HepG2 (cell line): ENCODE measurements at regions not wholly inside any gene's neighbourhood (a gene's known extent, or its start where the extent isn't known, plus 50 kb on each side); places are given as distances from the start of the nearest gene placed in this dataset.
A peak's percentile ranks its signal among the peaks of the same experiment; 100 is the strongest.

Experiments
- ATAC-seq: fragments of 200-7000 bp; cut with Tn5 transposase; 3 replicates; pipeline ENCODE4 v1.9.1; 2020; ENCODE audit warnings: mild to moderate bottlenecking, moderate library complexity
- BruUV-seq: library from RNA; stranded (reverse); fragments of 400-500 nt; replicated peaks from 2 replicates; lab custom pipeline; 2021; lab: Mats Ljungman, UMichigan
- CTCF ChIA-PET: fragments of 300-600 bp; formaldehyde crosslinking; extraction: SDS; loops from one replicate; lab custom pipeline; 2021; ENCODE audit warnings: low total read pairs, inconsistent platforms, low intra/inter-chr PET ratio; lab: Yijun Ruan, JAX
- POLR2A ChIA-PET: fragments of 350-600 bp; sonication (Branson Sonifier 250); formaldehyde crosslinking; loops from one replicate; lab custom pipeline; 2020; ENCODE audit warnings: antibody characterized with exemption, inconsistent platforms; lab: Yijun Ruan, JAX
- DNase-seq: peaks from one replicate; pipeline ENCODE4 v3.0.0-alpha.2; 2015; ENCODE audit warnings: low spot score
- FAIRE-seq: peaks from 3 replicates; lab custom pipeline; 2011; peaks lifted over from hg19 to GRCh38; lab: Jason Lieb, UNC
- H2AFZ ChIP-seq: one replicate; pipeline ENCODE4 v1.6.1; 2011; ENCODE audit warnings: low read length, inconsistent platforms
- H3K27ac ChIP-seq: fragments of 300-600 bp; 3 replicates; pipeline ENCODE4 v1.8.0; 2011; ENCODE audit warnings: mixed run types, mild to moderate bottlenecking, mixed read lengths, low read length, inconsistent platforms; ENCODE audit not compliant: insufficient read depth; ENCODE audit errors: extremely low read length
- H3K27me3 ChIP-seq, 2 experiments: fragments of 200-600 bp in 1 of 2; 2 replicates in 1 of 2; 3 replicates in 1 of 2; pipeline versions ENCODE4 v1.6.0 to v1.8.0; 2011; ENCODE audit warnings: low read length in 2 of 2, mild to moderate bottlenecking in 2 of 2, moderate library complexity in 2 of 2, inconsistent platforms in 1 of 2; ENCODE audit not compliant: insufficient read depth in 2 of 2, control insufficient read depth in 1 of 2
- H3K36me3 ChIP-seq, 2 experiments: fragments of 200-600 bp in 1 of 2; replicated peaks in 1 of 2; 2 replicates in 1 of 2; 3 replicates in 1 of 2; pipeline versions ENCODE4 v1.5.1 to v1.8.0; 2011; ENCODE audit warnings: low read length in 2 of 2, inconsistent platforms in 1 of 2; ENCODE audit not compliant: insufficient read depth in 2 of 2, control insufficient read depth in 1 of 2
- H3K4me1 ChIP-seq: 2 replicates; pipeline ENCODE4 v1.5.1; 2012; ENCODE audit warnings: low read length, inconsistent platforms; ENCODE audit not compliant: insufficient read depth
- H3K4me2 ChIP-seq: 2 replicates; pipeline ENCODE4 v1.6.0; 2011; ENCODE audit warnings: low read depth, low read length, inconsistent platforms
- H3K4me3 ChIP-seq, 3 experiments: fragments of 200-600 bp in 1 of 3; sonication (generic), shearing (Covaris generic) in 1 of 3; replicated peaks in 1 of 3; 2 replicates each; pipeline ENCODE4 v1.5.1; 2011 to 2016; ENCODE audit warnings: low read length in 3 of 3, inconsistent platforms in 2 of 3, low read depth in 2 of 3, mild to moderate bottlenecking in 2 of 3, control low read depth in 1 of 3, mixed read lengths in 1 of 3; ENCODE audit not compliant: insufficient read depth in 1 of 3
- H3K79me2 ChIP-seq: one replicate; pipeline ENCODE4 v1.6.1; 2011; ENCODE audit warnings: low read length, inconsistent platforms; ENCODE audit not compliant: insufficient read depth
- H3K9ac ChIP-seq: 2 replicates; pipeline ENCODE4 v1.6.0; 2011; ENCODE audit warnings: mild to moderate bottlenecking, low read depth, low read length, inconsistent platforms; ENCODE audit not compliant: insufficient read depth
- H3K9me3 ChIP-seq: 2 replicates; pipeline ENCODE4 v1.5.1; 2012; ENCODE audit warnings: mild to moderate bottlenecking, low read length
- H4K20me1 ChIP-seq: 2 replicates; pipeline ENCODE4 v1.6.0; 2011; ENCODE audit warnings: inconsistent platforms, mild to moderate bottlenecking, low read length, moderate library complexity; ENCODE audit not compliant: insufficient read depth
- ELF3 ChIP-seq: IDR thresholded peaks from 2 replicates; pipeline ENCODE4 v1.6.1; 2016; ENCODE audit warnings: missing genetic modification reagents, missing compliant biosample characterization
- MYPOP ChIP-seq: sonication (generic); formaldehyde crosslinking; IDR thresholded peaks from 2 replicates; pipeline ENCODE4 v1.8.1; 2023; ENCODE audit warnings: mild to moderate bottlenecking, moderate library complexity, missing genetic modification reagents
- NBN ChIP-seq: fragments of 450-650 bp; conservative IDR thresholded peaks from 2 replicates; pipeline ENCODE4 v1.6.1; 2017
- SSRP1 ChIP-seq: IDR thresholded peaks from 2 replicates; pipeline ENCODE4 v1.6.1; 2016; ENCODE audit warnings: control low read depth
- ZBTB34 ChIP-seq: sonication (generic); formaldehyde crosslinking; IDR thresholded peaks from 2 replicates; pipeline ENCODE4 v1.8.0; 2022; ENCODE audit warnings: mild to moderate bottlenecking, missing genetic modification reagents
- WGBS: methylation state at CpG from one replicate; pipeline ENCODE4 v1.1.6; 2017; ENCODE audit warnings: low lambda C conversion rate; 5-methylcytosine and 5-hydroxymethylcytosine counted together
- in situ Hi-C: cut with HindIII; loops from 2 replicates; pipeline ENCODE4 v1.10.0; 2017; ENCODE audit warnings: low pct_unique_long_range_greater_than_20kb; ENCODE audit not compliant: extremely low pct_ligation_motif_present
- intact Hi-C: fragments of 100-400 bp; cut with micrococcal nuclease; formaldehyde crosslinking; loops from one replicate; pipeline ENCODE4 v1.10.0; 2022; ENCODE audit not compliant: unreplicated experiment

DNA sequence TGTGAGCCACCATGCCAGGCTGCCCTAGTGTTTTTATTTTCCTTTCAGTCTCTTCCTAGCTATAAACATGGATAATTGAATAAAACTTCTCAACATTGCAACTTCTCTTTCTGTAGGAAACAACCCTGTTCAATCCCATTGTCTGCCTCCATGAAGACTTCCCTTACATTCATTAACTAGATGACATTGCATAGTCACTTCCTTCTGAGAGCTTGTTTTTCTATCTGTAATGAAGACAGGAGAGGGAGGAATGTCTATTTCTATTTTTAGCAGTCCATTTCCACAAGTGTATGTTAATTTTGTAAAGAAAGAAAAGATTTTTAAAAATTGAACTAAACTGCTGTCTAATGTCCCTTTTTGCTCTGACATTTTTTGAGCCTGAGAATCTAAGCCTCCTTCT, 55.6 kb upstream of the MELK start:
- FAIRE-seq = no peak
- CTCF ChIA-PET = no interaction called here

DNA sequence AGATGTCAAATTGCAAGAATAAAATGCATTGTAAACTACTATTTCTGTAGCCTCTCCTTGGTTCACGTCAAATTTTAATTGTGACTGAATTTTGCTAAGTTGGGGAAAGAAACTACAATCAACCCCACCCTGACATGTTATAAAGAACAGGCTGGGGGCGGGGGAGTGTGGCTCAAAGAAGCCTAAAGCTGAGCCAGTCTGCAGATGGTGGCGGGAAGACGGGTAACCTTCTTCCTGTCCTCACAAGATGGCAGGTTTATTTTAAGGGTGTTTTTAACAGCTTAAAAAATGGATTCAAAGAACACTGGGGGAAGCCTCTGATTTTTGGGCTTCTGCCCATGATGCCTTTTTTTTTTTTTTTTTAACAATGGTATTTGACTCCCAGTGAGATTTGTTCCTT, 68.5 kb upstream of the MELK start:
- ChIA-PET CTCF (no interaction called here), POLR2A (interaction anchor here (2.8 kb wide), 1 partner anchor 17 kb away, joined by 17 read pairs; no protein-coding TSS in a partner anchor)
- no peak for DNase-seq
- WGBS = 90% methylated on average over 4 of the region's 4 CpGs
- no TSS peak for BruUV-seq
- Histone ChIP-seq H3K9ac (0 out of 2 replicates have a peak overlapping the region, but pooled peaks have one; percentile 25), H3K27ac (peak overlapping the region; percentile 45), H3K79me2 (no peaks in the 10 kb centered on the region), H3K9me3 (no peaks in the 10 kb centered on the region), H3K4me3 (no peak overlapping the region; a peak in 1 of 6 replicates), H3K4me2 (peak overlapping the region; percentile 59), H4K20me1 (no peaks in the 10 kb centered on the region), H3K27me3 (no peaks in the 10 kb centered on the region; a peak in 1 of 5 replicates), H3K36me3 (no peaks in the 10 kb centered on the region), H2AFZ (peak overlapping the region; percentile 96), H3K4me1 (peaks cover 52% of the 10 kb centered on the region)
- intact Hi-C loops = no loop called here
- no peak for FAIRE-seq
- TF ChIP-seq SSRP1 = no peak
- in situ Hi-C loops = no loop called here
- ATAC-seq = no peak

More for the DNA sequence above, 55.6 kb upstream of the MELK start:
- DNase-seq = no peak
- H3K4me3 ChIP-seq = no peak overlapping the region
- H3K9me3 ChIP-seq = no peaks in the 10 kb centered on the region
- H3K4me1 ChIP-seq = peaks cover 7% of the 10 kb centered on the region; the same call in 1 of the 2 replicates
- H3K27me3 ChIP-seq = no peaks in the 10 kb centered on the region
- BruUV-seq = no TSS peak
- no peak overlapping the region for H3K27ac ChIP-seq
- TF ChIP-seq MYPOP = no peak
- TF ChIP-seq ZBTB34 = no peak
- no peak for TF ChIP-seq NBN
- TF ChIP-seq ELF3 (CRISPR knock-in tag) = no peak
- POLR2A ChIA-PET = no interaction called here
- no peak for ATAC-seq
- intact Hi-C loops = no loop called here
- no peak overlapping the region for H2AFZ ChIP-seq
- no peaks in the 10 kb centered on the region for H4K20me1 ChIP-seq
- no peaks in the 10 kb centered on the region for H3K79me2 ChIP-seq
- H3K9ac ChIP-seq = no peak overlapping the region
- no peak overlapping the region for H3K4me2 ChIP-seq
- H3K36me3 ChIP-seq = no peaks in the 10 kb centered on the region
- in situ Hi-C loops = no loop called here
